GM21423 (cell line): ENCODE measurements at regions not wholly inside any gene's neighbourhood (a gene's known extent, or its start where the extent isn't known, plus 50 kb on each side); places are given as distances from the start of the nearest gene placed in this dataset.

Experiments
- ATAC-seq: cut with Tn5 transposase; IDR thresholded peaks from one replicate; pipeline ENCODE4 v1.9.1; 2021; ENCODE audit warnings: mild to moderate bottlenecking, moderate library complexity; ENCODE audit not compliant: unreplicated experiment

DNA sequence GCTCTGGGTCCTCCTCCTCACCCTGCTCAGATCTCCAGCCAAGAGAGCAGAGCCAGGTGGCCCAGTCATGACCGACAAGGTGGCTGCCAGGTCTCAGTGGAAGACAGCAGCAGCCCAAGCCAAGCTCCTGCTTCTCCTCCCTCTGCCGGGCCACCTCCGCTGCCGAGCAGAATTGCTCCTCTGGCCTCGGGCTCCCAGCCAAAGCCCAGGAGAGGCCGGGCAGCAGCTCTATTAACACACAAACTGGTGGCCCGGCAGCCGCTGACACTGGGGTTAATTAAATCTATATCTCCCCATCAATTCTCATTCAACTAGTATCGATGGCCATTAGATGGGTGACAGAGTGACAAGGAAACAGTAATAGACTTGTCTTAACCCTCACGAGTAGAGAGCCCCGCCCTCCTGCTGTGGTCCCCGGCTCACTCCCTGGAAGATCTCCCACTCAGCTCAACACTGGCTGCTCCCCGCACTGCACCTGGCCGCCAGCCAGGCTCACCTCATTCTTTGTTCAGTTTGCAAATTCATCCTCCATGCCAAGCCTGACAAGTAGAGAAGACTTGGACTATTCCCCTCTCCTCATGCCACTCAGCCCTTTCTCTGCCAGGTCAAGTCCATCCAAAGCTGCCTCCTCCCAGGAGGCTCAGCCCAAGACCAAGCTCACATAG is 74.1 kb upstream of the UNC5B start:
- ATAC-seq, result no peak

DNA sequence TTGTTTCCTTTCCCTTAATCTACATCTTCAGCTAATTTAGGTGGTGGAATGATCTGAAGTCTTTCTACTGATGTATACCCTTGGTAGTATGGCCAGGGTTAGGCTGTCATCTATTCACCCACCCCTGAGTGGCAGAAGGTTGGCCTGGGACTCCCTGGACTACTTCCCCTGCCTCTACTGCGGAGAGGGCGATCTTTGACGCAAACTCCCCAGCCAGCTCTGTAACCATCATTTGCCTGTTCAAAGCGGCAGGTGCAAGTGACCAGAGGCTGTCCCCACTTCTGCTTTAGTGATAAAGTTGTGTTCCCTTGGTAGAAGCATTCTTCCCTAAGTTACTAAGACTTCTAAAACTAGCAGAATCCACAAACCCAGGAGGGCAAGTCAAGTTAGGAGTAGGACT is 70.8 kb upstream of the UNC5B start:
- no peak for ATAC-seq

DNA sequence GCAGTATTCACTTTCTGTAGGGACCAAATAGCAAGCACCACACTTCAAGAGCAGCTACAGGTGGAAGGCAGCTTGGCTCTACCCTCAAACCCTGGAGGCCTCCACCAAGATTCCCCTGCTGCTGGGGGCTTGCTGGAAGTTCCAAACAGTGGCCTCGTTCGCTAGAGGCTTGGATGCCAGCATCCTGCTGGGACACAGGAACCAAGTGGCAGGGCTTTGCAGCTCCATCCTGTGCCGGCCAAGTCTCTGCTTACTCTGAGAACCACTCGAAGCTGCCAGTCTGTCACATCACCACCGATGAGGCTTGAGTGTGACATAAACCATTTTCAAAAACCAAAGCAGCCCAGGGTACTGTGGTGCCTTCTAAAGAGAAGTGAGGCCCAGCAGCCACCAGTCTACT is 69.2 kb upstream of the UNC5B start:
- no peak for ATAC-seq

DNA sequence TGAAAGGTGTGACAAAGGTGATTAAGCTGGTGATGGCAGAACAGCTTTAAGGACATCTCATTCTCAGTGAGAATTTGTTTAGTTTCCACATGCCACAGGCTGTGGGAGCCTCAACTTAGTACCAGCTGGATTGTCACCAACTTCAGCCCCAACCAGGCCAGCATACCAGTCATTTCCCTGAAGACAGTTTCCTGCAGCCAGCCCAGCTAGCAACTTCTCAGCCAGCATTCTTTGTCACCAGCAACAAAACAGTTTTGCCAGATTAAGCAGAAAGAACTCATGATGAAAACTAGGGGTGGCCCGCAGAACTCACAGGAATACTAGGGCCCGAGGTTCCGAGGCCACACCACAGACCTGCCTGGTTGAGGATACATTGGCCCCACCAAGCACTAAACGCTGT is 68.8 kb upstream of the UNC5B start:
- no peak for ATAC-seq

DNA sequence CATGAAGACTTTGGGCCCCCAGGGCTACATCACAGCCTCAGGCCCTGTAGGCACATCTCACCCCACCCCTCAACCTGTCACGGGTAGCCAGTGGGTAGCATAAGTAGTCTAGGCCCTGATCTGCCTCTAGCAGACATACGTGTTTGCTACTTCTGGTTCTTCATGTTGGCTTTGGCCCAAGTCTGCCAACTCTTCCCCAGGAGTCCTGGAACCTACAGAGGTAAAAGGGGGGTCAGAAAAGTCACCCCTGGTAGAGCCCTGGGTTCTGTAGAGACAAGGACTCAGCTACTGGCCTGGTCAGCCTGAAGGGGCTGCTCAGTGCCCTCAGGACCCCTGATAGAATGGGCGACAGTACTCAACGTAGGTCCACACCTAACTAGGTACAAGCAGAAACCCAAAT is 67.5 kb upstream of the UNC5B start:
- no peak for ATAC-seq

DNA sequence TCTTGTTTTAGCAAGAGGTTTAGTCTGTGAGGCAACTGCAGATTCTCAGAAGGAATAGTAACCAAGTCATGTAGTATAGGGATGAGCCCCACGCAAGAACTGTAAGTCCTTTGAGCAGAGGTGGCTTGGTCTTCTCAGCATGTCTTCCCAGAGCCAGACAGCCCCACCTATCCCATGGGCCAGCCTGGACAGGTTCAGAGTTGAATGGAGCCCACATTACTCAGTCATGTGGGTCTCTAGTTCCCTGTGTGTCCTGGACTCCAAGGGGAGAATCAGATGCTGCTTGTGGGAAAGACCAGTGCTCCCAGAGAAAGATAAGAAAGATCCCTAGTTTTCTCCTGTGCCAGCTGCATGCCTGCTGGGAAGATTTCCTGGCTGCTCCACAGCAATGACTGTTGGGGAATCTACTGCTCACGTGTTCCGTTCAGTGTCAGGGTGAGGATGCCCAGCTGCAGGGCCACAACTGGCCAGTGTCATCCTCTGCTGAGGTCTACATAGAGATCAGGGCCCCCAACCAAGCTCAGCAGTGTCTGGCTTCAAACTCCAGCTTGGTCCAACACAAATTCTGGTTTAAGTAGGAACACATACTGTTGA is 66.9 kb upstream of the UNC5B start:
- no peak for ATAC-seq

DNA sequence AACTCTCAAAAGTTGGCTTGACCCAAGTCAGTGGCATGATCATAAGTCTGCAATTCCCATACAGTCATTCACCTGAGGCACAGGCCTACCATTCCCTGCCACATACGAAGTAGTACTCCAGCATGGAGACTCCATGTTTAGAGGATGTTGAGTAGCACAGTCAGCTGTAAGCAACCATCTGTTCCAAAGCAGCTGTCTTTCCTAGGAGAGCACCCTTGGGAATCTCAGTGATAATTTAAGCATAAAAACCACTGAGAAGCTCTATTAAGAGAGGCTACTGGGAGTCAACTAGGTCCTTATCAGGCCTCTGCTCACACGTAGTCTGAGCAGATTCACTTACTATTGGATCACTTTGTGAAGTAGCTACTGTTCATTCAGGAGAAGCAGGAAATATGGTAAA is 61.6 kb upstream of the UNC5B start:
- no peak for ATAC-seq

DNA sequence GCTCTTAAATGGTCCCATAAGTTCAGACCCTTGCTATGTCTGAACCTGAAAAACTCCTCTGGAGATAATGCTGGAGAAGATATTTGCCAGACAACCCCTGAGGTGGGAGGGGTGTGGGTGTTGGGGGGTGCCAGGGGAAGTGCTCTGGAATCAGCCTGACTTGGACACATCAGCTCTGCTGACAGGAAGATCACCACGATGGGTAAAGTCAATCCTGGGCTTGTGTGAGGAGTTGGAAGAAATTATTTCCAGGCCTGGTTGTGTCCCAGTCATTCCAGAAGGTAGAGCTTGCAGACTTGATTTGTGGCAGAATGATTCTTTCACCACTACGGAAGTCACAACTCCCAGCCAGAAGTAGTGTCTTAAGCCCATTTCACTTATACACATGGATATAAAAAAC is 60.3 kb upstream of the UNC5B start:
- no peak for ATAC-seq

DNA sequence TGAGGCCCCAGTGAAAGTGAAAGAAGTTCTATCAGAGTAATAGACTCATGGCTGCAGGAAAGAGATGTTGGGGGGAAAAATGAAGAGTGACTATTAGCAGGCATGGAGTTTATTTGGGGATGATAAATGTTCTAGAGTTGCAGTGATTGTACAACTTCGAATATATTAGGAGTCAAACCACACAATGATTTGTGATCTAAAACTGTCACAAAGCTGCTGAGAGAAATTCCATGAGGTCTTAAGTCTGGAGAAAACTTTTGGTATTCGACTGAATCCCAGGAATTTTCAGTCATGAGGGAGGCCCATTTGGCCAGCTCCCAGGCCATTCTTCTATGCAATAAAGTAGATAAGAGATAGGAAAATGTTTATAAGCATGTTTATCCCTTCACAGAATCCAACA is 55.9 kb upstream of the UNC5B start:
- no peak for ATAC-seq

DNA sequence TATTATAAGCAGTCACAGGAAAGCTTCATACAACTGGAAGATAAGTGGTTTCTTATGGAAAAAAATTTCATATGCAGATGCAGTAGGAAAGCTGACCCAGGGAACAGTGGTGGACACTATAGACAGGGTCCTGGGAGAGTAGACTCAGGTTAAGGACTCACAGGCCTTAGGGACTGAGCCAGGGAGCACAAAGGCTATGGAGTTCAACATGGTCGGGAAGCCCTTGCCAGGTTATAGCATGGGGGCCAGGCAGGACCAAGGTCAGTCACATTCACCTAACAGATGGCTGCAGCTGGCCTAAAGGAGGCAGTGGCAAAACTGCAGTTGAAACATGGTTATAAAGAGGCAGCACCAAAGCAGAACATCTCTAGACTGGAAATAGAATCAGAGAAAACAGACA is 54.9 kb upstream of the UNC5B start:
- ATAC-seq, result no peak

DNA sequence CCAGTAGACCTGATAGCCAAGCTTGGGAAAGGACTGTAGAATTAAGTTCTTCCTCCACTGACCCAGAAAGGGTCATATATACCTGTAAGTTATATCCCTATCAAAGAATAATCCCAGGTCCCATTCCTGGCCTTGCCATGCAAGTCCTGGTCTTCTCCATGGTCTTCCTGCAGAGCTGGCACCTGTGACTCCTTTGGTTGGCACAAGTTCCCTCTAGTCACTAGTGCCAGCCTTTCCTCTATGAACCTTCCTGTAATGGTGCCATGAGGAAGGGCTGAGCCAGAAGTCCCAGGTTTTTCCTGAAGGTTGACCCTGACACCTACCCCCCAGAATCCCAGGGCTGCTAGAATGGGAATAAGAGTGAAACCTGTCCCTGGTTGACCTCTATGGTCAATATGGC is 54.1 kb upstream of the UNC5B start:
- no peak for ATAC-seq

DNA sequence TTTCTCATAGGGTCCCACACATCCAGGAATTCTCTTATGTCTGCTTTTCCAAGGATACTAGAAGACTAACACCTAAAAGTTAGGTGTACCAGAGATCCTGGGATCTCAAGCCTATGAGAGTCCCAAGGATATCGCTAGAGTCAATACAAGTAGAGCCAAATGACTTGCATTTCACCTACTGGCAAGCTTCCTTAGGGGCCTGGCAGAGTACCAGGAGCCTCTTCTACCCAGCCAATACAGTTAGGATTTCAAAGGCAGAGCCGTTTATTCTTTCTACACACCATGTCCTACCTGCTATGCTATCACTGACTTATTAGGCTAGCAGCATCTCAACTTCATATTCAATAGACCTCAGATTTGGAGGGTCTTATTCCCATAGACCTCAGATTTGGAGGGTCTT is 53.5 kb upstream of the UNC5B start:
- ATAC-seq, result no peak

DNA sequence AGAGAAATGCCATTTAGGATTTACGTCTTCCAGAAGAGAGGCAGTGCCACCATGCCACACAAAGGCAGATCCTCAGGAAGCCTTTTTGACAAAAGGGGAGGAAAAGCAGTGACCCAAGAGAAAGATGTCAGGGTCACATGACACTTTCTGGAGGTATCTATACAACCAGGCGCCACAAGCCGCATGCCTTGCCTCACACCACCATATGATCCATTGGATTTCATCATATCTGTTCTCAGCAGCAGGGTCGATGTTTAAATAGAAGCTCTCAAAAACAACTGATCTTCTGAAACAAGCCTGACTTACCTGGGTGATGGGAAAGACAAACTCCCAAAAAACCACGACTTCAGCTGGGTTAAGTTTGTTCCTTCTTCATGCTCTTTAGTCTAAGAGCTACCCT is 52.5 kb upstream of the UNC5B start:
- no peak for ATAC-seq

DNA sequence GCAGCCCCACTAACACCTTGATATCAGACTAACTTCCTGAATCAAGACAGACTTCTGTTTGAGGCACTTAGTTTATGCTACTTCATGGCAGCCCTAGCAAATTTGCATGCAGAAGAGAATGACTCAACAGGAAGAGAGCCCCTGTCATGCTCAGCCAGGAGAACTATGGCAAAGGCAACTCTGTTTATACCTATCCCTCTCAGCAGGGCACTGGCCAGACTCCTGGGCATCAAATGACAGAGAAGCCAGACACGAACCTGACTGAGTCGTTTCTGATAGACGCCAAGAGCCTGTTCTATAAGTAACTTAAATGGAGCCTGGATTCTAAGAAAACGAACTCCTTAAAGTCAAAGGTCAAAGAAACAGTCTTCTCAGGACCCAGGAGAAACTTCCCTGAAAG is 50.9 kb upstream of the UNC5B start:
- ATAC-seq, result no peak
